MM.1S (cell line): ENCODE measurements at regions not wholly inside any gene's neighbourhood (a gene's known extent, or its start where the extent isn't known, plus 50 kb on each side); places are given as distances from the start of the nearest gene placed in this dataset.

ENCODE experiments used
- EZH2 ChIP-seq: fragments of 300-600 bp; sonication (generic); optimal IDR thresholded peaks from 2 replicates; pipeline ENCODE3; 2017; ENCODE audit warnings: low read depth, mild to moderate bottlenecking, antibody characterized with exemption, low read length, mixed read lengths
- EZH2phosphoT487 ChIP-seq: fragments of 300-600 bp; sonication (generic); IDR thresholded peaks from 2 replicates; pipeline ENCODE4 v1.6.1; 2018; ENCODE audit warnings: antibody characterized with exemption, low read length
- TF ChIP-seq, protein P1 (sequence below): fragments of 300-600 bp; sonication (generic); IDR thresholded peaks from 2 replicates; pipeline ENCODE4 v1.5.1; 2016; ENCODE audit warnings: antibody characterized with exemption, low read length, mixed read lengths

DNA sequence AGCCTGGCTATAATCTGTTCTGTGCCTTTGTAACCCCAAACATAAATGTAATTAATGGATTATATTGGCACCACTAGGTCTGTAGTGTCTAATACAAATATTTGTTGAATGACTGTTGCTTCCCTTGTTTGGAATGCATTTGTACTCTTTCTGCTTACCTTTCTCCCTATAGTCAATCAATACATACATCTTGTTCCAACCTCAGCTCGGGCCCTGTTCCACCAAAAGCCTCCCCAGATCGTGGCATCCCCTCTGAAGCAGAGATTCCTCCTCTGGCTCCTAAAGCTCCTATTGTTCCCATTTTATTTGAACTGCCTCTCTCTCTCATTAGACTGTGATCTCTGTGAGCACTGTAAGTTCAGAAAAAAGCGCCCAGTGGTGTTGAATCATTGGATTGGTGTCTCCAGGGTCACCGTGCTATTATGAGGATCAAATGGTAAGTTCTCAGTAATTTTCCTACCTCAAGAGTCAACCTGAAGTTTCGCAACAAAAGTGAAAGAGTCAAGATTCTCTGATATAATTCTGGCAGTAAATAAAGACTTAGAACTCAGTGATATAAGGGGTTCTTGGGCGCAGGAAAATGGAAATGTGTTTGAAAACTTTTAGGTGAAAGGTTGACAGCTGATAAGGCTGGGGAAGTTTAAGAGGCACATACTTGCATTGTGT lies 151.5 kb downstream of the KLF5 start:
- TF ChIP-seq EZH2 (no peak), EZH2phosphoT487 (no peak)
- TF ChIP-seq, protein P1, sequence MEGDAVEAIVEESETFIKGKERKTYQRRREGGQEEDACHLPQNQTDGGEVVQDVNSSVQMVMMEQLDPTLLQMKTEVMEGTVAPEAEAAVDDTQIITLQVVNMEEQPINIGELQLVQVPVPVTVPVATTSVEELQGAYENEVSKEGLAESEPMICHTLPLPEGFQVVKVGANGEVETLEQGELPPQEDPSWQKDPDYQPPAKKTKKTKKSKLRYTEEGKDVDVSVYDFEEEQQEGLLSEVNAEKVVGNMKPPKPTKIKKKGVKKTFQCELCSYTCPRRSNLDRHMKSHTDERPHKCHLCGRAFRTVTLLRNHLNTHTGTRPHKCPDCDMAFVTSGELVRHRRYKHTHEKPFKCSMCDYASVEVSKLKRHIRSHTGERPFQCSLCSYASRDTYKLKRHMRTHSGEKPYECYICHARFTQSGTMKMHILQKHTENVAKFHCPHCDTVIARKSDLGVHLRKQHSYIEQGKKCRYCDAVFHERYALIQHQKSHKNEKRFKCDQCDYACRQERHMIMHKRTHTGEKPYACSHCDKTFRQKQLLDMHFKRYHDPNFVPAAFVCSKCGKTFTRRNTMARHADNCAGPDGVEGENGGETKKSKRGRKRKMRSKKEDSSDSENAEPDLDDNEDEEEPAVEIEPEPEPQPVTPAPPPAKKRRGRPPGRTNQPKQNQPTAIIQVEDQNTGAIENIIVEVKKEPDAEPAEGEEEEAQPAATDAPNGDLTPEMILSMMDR, result no peak
